Posterior vena cava (tissue), 2 donors: ENCODE measurements at regions not wholly inside any gene's neighbourhood (a gene's known extent, or its start where the extent isn't known, plus 50 kb on each side); places are given as distances from the start of the nearest gene placed in this dataset.
A peak's percentile ranks its signal among the peaks of the same experiment; 100 is the strongest.

Experiments used
- DNase-seq: peaks from one replicate; pipeline ENCODE4 v3.0.0-alpha.2; 2020; ENCODE audit warnings: low spot score
- intact Hi-C, 2 donors: fragments of 100-400 bp; cut with DNase I; formaldehyde crosslinking; loops; one replicate each; pipeline versions ENCODE4 v1.14.1 to v1.14.2; 2022 to 2023
- donor health status: DM: yes; HTN: yes; CAD: no.
- donor health status: DM: yes; HTN: yes; CAD: no.

GRCh38 chr11:116418388-116419041 is 354.3 kb downstream of the BUD13 start:
- intact Hi-C loops: no loop called here
- peak; percentile 28 for DNase-seq

DNA sequence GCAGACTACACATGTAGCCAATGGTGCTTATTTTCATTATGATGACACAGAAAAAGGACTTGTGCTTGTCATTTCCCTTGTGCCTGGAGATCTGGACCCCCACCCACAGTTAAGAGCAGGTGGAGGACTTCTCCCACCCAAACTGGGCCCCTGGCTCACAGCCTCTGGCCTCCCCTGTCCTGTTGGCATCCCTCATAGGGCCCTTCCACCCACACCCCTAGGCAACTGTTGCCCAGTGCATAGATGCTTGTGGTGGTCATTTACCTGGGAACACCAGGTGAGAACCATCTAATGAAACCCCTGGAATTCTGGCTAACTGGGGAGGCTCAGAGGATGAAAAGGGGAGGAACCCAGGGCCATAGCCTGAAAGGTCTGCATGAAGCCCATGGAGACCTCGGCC is 355.9 kb downstream of the BUD13 start:
- DNase-seq: peak; percentile 55
- intact Hi-C loops: no loop called here

DNA sequence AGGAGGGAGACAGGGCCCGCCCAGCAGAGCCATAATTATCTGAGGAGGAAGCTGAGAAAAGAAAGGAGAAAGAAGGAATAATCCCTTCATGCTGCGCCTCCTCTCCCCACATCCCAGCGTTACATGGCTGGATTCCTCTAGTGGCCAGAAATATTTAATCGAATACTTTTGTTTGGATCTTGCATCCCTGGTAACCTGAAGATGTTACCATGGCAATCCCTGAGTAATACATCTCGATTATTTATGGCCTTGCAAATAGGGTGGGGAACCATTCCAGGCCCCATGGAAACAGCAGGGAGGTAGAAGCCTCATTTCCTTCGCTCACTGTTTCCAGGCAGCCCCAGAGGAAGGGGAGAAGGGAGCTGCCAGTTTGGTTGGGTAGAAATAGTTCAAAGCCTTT is 357.7 kb downstream of the BUD13 start:
- no peak for DNase-seq
- intact Hi-C loops: no loop called here

GRCh38 chr11:116414357-116414880 is 358.4 kb downstream of the BUD13 start:
- intact Hi-C loops: no loop called here

DNA sequence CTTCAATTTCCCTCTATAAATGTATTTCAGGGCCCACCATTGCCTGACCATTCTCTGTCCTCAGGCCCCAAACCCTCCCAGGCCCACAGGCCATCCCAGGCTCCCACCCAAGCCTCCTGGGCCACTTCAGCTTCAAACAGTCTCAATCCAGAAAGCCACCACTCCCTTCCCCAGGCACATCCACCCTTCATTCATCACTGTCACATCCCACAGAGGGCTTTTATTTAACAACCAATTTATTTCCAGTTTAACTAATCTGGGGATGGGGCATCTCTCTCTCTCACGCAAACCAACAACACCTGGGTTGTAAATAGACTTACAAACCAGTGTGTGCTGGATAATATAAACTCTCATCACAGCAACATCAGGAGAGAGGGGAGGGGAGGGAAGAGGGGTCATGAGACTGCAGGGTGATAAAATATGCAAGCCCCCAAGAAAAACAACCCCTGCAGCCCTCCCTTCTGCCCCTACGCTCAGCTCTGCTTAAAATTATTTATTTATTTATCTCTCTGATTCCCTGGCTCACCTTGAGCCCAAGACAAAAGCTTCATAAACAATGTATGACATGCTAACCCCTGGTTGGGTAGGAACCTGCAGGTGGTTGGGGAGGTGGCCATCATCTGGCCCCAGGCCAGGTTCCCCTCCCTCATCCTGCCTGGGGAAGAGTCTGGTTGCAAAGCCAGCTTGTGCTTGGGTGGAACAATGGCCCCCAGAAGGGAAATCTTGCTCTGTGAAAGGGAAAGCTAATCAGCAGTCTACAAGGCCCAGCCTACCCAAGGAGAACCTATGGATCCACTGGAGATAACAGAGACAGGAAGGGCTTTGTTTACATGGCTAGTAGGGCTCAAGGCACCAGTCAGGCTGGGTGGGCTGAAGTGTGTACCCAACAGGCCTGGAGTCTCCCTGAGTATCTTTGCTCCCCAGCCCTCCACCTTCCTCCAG is 359.2 kb downstream of the BUD13 start:
- intact Hi-C loops: no loop called here
- DNase-seq: no peak

More at GRCh38 chr11:116414357-116414880, 358.4 kb downstream of the BUD13 start:
- no peak for DNase-seq

DNA sequence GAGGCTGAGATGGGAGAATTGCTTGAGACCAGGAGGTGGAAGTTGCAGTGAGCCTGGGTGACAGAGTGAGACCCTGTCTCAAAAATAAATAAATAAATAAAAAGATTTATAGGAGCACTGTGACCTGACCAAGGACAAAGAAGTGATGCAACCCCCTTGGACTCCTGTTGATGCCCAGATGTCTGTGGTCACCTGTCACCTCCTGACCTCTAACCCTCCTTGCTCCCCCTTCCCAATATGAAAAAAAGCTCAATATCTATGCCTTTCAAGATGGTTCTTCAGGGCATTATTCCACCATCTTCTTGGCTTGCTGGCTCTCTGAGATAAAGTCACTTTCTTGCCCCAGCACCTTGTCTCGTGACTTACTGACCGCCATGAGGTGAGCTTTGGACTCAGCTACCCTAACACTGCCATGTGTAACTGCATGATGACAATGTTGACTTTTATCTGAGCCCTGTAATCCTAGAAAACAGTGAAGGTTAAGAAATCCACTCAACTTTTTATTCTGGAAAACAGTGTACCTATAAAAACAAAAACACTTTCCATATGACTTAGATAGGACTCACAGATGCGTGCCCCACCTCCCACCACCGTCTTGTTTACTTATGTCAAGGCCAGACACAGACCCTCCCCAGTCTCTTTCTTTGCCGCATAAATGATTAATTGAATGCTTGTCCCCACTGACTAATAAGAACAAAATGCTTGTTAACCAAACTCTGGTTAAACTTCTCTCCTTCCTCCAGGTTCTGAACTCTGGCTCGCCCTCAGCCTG is 360.5 kb downstream of the BUD13 start:
- no peak for DNase-seq
- intact Hi-C loops: no loop called here

DNA sequence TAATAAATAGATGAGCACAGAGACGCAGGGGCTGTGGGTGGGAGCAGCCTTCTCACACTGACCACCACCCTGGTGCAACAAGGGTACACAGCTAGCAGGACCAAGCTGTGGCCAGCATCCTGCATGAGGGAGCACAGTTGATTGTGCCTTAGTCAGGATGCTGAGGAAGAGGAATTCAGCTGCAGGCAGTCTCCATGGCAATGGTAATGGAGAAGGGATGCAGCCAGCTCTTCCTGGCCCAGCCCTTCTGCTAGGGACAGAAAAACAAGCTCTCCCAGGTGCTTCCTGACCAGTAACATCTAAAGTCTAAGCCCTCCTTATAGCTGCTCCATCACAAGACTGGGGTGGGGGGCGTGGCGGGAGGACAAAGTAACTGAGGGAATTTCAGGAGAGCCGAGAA is 363.5 kb downstream of the BUD13 start:
- peak; percentile 58 for DNase-seq
- intact Hi-C loops: no loop called here

DNA sequence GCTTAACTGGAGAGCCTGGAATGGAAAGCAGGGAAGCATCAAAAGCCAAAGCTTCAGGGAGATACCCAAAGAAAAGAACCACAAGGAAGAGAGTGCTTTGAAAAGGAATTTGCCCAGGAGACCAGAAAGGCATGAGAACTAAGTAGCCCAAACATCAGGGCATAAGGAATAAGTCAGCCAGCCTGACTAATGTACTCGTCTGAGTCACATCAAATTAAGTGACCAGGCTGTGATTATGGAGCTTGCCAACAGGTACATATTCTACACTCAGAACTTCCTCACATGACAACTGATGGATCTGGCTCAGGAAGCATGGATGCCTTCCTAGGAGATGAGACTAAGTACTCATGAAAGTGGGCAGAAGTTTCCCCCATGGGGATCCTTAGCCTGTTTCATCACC is 366.7 kb downstream of the BUD13 start:
- DNase-seq: no peak
- intact Hi-C loops: no loop called here

- DNase-seq: no peak
- intact Hi-C loops: no loop called here
Measured at GRCh38 chr11:116404462-116404798, 368.4 kb downstream of the BUD13 start.

DNA sequence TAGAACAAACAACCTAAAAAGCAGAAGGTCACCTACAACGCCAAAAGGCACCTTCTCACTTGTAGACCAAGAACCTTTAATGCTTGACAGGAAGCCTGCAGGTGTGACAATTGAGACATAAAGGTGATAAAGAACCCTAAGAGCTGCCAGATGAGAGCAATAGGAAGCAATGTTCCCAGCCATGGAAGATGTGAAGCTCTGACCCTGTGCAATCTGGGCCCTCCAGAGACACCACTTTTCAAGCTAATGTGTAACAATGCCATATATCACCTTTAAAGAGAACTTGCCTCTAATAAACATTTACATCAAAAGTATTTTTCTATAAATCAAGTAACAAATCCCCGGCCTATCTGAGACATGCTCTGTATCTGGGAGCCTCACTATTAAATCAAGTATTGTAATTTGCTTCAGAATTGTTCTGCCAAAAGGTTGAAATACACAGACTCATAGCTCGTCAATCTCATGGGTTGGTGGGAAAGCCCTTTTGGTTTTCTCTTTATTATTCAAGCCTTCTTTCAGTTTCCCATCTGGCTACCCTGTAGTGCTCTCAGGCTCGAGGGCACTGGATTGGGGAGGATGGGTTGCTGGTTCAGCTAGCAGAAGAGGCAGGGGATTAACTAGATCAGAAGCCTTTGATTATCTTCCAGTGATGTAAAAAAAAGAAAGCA is 368.9 kb downstream of the BUD13 start:
- intact Hi-C loops: no loop called here
- DNase-seq: no peak

GRCh38 chr11:116400081-116400480 is 372.7 kb downstream of the BUD13 start:
- no peak for DNase-seq
- intact Hi-C loops: no loop called here

DNA sequence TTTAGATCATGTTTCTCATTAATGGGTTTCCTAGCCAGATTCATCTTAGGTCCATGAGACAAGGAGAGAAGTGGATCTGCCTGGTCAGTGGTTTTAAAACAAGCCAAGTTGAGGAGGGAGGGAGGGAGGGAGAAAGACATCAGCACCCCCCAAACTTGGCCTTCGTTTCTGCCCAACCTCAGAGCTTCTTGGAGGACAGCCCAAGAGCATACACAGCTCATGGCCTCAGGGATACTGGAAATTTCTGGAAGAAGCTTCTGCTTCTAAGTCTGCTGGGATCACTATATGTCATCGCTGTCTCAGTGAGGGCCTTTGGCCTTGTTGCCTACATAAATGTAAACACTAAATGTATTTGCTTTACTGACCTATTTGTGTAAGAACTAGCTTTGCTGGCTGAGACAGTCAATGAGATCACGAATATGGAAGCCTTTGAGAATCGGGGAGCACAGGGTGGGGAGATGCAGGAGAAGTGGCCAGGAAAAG is 375.1 kb downstream of the BUD13 start:
- DNase-seq: peak; percentile 59
- intact Hi-C loops: no loop called here

DNA sequence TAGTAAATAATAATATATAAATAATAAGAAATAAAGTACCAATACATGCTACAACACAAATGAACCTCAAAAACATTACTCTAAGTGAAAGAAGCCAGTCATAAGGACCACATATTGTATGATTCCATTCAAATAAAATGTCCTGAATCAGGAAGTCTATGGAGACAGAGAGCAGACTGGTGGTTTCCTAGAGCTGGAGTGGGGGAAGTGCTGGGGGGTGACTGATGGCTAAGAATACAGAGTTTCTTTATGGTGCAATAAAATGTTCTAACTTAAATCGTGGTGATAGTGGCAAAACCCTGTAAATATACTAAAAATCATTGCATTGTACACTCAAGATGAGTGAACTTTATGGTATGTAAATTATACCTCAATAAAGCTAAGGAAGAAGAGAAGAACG is 376.5 kb downstream of the BUD13 start:
- DNase-seq: no peak
- intact Hi-C loops: no loop called here

DNA sequence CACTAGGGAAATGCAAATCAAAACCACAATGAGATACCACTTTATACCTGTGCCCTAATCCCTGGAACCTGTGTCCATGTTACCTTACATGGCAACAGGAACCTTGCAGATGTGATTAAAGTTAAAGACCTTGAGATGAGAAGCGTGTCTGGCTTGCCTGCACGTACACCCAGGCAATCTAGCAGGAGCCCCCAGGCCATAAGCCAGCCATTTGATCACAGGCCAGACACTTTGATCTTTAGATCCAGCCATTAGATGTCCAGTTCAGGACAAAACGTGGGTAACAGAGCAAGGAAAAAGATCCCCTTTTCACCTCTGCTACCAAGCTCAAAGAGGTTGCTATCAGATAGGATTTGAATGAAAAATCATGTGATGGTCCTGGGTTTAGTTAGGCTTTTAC is 378.8 kb downstream of the BUD13 start:
- intact Hi-C loops: no loop called here
- DNase-seq: no peak

DNA sequence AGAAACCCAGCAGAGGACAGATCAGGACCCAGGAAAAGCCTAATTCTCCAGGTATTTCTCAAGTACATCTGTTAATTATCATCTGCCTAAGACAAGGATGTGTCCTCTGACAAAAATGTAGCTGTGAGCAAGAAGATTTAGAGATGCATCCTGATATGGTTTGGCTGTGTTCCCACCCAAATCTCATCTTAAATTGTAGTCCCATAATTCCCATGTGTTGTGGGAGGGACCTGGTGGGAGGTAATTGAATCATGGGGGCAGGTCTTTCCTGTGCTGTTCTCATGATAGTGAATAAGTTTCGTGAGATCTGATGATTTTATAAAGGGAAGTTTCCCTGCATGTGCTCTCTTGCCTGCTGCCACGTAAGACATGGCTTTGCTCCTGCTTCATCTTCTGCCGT is 381.8 kb downstream of the BUD13 start:
- DNase-seq: no peak
- intact Hi-C loops: no loop called here

DNA sequence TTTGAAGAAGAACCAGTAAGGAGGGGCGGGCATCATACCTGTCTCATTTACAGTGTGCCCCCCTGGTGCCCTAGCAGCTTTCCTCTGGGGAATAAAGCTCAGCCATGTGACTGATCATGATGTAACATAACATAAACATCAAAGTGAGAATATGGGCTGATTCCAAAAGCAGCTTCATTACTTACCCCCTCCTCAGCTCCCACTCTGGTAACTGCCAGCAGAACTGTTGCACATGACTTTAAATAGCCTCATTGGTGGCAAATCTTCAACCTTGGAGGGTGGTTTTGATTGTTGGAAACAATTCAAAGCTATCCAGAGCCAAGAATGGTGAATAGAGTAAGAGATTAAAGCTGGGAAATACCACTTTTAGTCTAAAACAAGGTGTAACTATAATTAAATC is 384.6 kb downstream of the BUD13 start:
- intact Hi-C loops: no loop called here
- DNase-seq: no peak

DNA sequence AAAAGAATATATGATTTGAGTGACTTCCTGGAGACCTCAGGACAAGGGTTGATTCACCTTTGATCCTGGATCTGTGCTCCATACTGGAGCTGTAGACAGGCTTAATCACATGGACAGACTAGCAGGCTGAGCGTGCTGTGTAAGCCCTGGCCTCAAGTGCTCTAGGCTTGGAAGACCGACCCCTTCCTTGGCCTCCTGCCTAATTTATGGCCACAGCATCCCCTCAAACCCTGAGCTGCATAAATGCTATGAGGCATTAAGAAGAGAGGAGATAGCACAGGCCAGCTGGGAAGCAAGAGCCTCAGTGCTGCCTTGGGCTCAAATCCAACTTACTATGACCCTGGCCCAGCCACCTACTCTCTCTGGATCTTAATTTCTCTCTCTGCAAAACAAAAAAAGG is 385.1 kb downstream of the BUD13 start:
- no peak for DNase-seq
- intact Hi-C loops: no loop called here

- intact Hi-C loops: no loop called here
- no peak for DNase-seq
Measured at GRCh38 chr11:116386118-116386699, 386.6 kb downstream of the BUD13 start.

DNA sequence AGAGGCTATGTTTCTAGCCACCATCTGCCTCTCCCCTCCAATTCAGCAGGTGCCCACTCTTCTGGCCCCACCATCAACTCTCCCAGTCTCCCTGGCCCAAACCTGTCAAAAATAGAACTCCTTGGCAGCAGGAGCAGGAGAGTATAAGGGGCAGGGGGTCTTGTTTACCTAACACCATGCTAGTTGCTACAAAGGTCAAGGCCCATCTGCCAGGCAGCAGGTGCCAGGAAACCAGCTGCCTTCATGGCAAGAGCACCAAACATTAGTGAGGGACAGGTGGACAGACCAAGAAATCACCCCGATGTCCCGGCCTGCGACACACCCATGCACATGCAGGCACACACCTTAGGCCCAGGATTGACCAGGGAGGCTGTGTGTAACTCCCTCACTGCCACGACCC is 387.9 kb downstream of the BUD13 start:
- DNase-seq: no peak
- intact Hi-C loops: no loop called here
